ENCODE measurements at regions not wholly inside any gene's neighbourhood (a gene's known extent, or its start where the extent isn't known, plus 50 kb on each side); places are given as distances from the start of the nearest gene placed in this dataset.

DNA sequence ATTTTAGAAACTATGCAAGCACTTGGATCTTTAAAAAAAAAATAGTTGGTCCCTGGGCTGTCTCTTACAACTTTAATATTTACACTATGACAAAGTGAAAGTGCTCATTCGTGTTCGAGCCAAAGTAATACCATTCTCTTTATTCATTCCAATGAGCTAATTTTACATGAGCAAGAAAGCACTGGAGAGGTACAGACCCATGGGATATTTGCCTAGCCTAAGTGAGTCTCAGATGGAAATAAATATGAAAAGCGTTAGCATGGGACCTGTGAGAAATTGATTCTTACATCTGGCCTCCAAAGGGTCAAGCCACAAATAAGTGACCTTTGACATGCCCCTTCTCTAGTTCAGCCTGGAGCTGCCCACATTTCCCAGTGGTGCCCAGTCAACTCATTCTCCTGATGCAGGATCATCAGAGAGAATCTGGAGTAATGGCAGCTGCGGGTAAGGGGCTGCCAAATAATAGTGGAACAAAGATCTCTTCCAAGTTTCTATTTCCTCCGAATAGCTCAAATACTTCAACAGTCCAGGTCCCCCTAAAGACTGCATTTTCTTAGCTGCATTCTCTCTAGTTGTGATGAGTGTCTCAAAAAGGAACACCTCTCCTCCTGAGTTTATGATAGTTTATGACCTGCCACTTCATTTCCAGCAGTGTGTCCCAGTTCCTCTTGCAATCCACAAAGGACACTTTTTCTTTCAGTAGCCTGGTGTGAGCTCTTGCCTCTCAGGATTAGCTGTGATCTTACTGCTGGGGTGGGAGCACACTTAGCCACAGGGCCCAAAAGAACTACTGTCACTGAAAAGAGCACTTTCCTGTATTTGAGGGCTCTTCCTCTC, 208.2 kb downstream of the DAD1 start:
- H3K23ac ChIP-seq (ENCODE audit: low read depth, low read length), result no peak overlapping the region
- no peaks in the 10 kb centered on the region for H3K9me1 ChIP-seq (ENCODE audit: insufficient read depth, low read length)
- H3K4me2 ChIP-seq (ENCODE audit: low read depth, low read length), result peak overlapping the region; percentile 89
- WGBS, 2 experiments (ENCODE audit: extremely low coverage in 2 of 2, insufficient read length in 1 of 2), result no CpG with 5 or more reads among the region's 5 CpGs
- H2AFZ ChIP-seq (replicated peaks; ENCODE audit: low read length, poor library complexity), result no peak overlapping the region
- H3K4me3 ChIP-seq (ENCODE audit: insufficient read depth, low read depth, low read length), result peak overlapping the region; percentile 23; the same call in 1 of the 2 replicates
- intact Hi-C loops (cut with micrococcal nuclease) (loop anchor here (10.0 kb wide), 1 partner anchor 514 kb away; no protein-coding TSS in a partner anchor), dilution Hi-C loops (cut with HindIII; ENCODE audit: low sequenced_read_pairs, unreplicated experiment) (no loop called here), in situ Hi-C loops (cut with MboI; ENCODE audit: low sequenced_read_pairs) (loop anchor here (25.0 kb wide), 1 partner anchor 482 kb away; the partner anchor contains the start of gene LRP10)
- no peak overlapping the region for H3K18ac ChIP-seq (ENCODE audit: low read depth, low read length)
- H2BK120ac ChIP-seq (ENCODE audit: low read depth, low read length), result peak overlapping the region; percentile 9; the same call in 1 of the 2 replicates
- no peak overlapping the region for H3K14ac ChIP-seq (replicated peaks; ENCODE audit: low read depth, low read length)
- no peak overlapping the region for H3K56ac ChIP-seq (ENCODE audit: extremely low read depth, insufficient read depth, low read length)
- no peak overlapping the region for H2AK9ac ChIP-seq (replicated peaks; ENCODE audit: low read depth, low read length, poor library complexity)
- H3K9ac ChIP-seq (ENCODE audit: low read depth, low read length), result no peak overlapping the region
- peak; percentile 65 for DNase-seq
- H4K20me1 ChIP-seq (ENCODE audit: insufficient read depth, low read length), result no peaks in the 10 kb centered on the region
- H3K79me1 ChIP-seq (ENCODE audit: low read depth in 1 of 2, low read length in 2 of 2), result no peaks in the 10 kb centered on the region
- no peaks in the 10 kb centered on the region for H3K9me3 ChIP-seq (ENCODE audit: control insufficient read depth, insufficient read depth, low read length)
- H3K36me3 ChIP-seq (ENCODE audit: control insufficient read depth, insufficient read depth, low read length), result no peaks in the 10 kb centered on the region
- no peak overlapping the region for H4K5ac ChIP-seq (ENCODE audit: low read depth, low read length)
- ChIA-PET POLR2A (ENCODE audit: unreplicated experiment) (no interaction called here), CTCF (interaction anchor here (0.7 to 1.1 kb wide), 6 partner anchors 11 to 471 kb away, joined by 3 to 4 read pairs (median 3); no protein-coding TSS in a partner anchor)
- H3K27me3 ChIP-seq (ENCODE audit: control insufficient read depth, insufficient read depth, low read length), result peaks cover 15% of the 10 kb centered on the region
- ATAC-seq (ENCODE audit: low read depth), result peak; percentile 89
- H2BK20ac ChIP-seq (ENCODE audit: low read depth, low read length), result no peak overlapping the region; the same call in 1 of the 2 replicates
- H2AK5ac ChIP-seq (ENCODE audit: low read depth, low read length), result no peak overlapping the region
- H3K27ac ChIP-seq (ENCODE audit: insufficient read depth, low read length), result no peak overlapping the region
- H2BK5ac ChIP-seq (ENCODE audit: low read depth, low read length, poor library complexity, severe bottlenecking), result no peak overlapping the region
- H3K4ac ChIP-seq (ENCODE audit: low read depth, low read length), result no peak overlapping the region
- H4K8ac ChIP-seq (ENCODE audit: low read depth in 2 of 2, low read length in 2 of 2), result no peak overlapping the region
- H4K91ac ChIP-seq (ENCODE audit: insufficient read depth, low read depth, low read length), result no peak overlapping the region
- no peak overlapping the region for H2BK15ac ChIP-seq (ENCODE audit: low read depth, low read length)
- BruUV-seq (replicated peaks), result no TSS peak
- peaks cover 6% of the 10 kb centered on the region for H3K4me1 ChIP-seq (ENCODE audit: control insufficient read depth, insufficient read depth, low read length)
- no peak for TF ChIP-seq ELK1 (IDR thresholded peaks at IDR 0.05; ENCODE audit: borderline replicate concordance, low read depth, low read length)
- no peak for TF ChIP-seq RFX5 (IDR thresholded peaks at IDR 0.05; ENCODE audit: low read depth, low read length)
- no peak for TF ChIP-seq CHD1 (IDR thresholded peaks at IDR 0.05; ENCODE audit: low read depth, low read length)
- no peak for TF ChIP-seq USF2 (IDR thresholded peaks at IDR 0.05; ENCODE audit: low read depth, low read length)
- TF ChIP-seq MXI1 (IDR thresholded peaks at IDR 0.05; ENCODE audit: borderline replicate concordance, low read depth, low read length), result no peak
- TF ChIP-seq BHLHE40 (IDR thresholded peaks at IDR 0.05; ENCODE audit: low read depth, low read length), result no peak
- TF ChIP-seq MAZ (IDR thresholded peaks at IDR 0.05; ENCODE audit: borderline replicate concordance, low read depth, low read length), result no peak
- no peak for TF ChIP-seq RCOR1 (IDR thresholded peaks at IDR 0.05; ENCODE audit: insufficient replicate concordance, low read length)
- TF ChIP-seq SMC3 (IDR thresholded peaks at IDR 0.05; ENCODE audit: low read depth, low read length), result no peak
- no peak for TF ChIP-seq POLR2A (IDR thresholded peaks at IDR 0.05; ENCODE audit: low read depth, low read length)
- no peak for TF ChIP-seq MAFK (IDR thresholded peaks at IDR 0.05; ENCODE audit: low read depth, low read length)
- TF ChIP-seq NFE2L2 (IDR thresholded peaks at IDR 0.05; ENCODE audit: low read depth, low read length), result no peak
- TF ChIP-seq CEBPB (IDR thresholded peaks at IDR 0.05; ENCODE audit: low read depth, low read length), result no peak
- no peak for TF ChIP-seq FOS (IDR thresholded peaks at IDR 0.05; ENCODE audit: low read depth, low read length)
- no peak for TF ChIP-seq CTCF (conservative IDR thresholded peaks at IDR 0.05; ENCODE audit: low read depth, low read length)

Data from IMR-90 (cell line).